IMR-90 (cell line): ENCODE measurements at regions not wholly inside any gene's neighbourhood (a gene's known extent, or its start where the extent isn't known, plus 50 kb on each side); places are given as distances from the start of the nearest gene placed in this dataset.

Source experiments
- ATAC-seq: fragments of 200-7000 bp; cut with Tn5 transposase; 2 replicates; pipeline ENCODE4 v1.9.1; 2020; ENCODE audit warnings: low read depth, mild to moderate bottlenecking, moderate library complexity
- BruUV-seq: library from RNA; stranded (reverse); fragments of 400-500 nt; replicated peaks from 2 replicates; lab custom pipeline; 2021; lab: Mats Ljungman, UMichigan
- CTCF ChIA-PET: fragments of 300-600 bp; formaldehyde crosslinking; extraction: SDS; loops from one replicate; lab custom pipeline; 2021; ENCODE audit warnings: antibody characterized with exemption; lab: Yijun Ruan, JAX
- POLR2A ChIA-PET: fragments of 300-600 bp; sonication (Branson Sonifier 250); formaldehyde crosslinking; loops from one replicate; lab custom pipeline; 2022; ENCODE audit warnings: antibody characterized with exemption; ENCODE audit not compliant: unreplicated experiment; lab: Charles Lee
- DNase-seq: peaks from one replicate; pipeline ENCODE4 v3.0.0; 2013
- H2AFZ ChIP-seq: replicated peaks from 2 replicates; pipeline ENCODE3; 2013; ENCODE audit warnings: low read length, mild to moderate bottlenecking; ENCODE audit not compliant: poor library complexity
- H2AK5ac ChIP-seq: 2 replicates; pipeline ENCODE4 v1.6.1; 2013; ENCODE audit warnings: low read depth, low read length, inconsistent platforms
- H2AK9ac ChIP-seq: replicated peaks from 2 replicates; pipeline ENCODE3; 2013; ENCODE audit warnings: mild to moderate bottlenecking, low read depth, low read length, moderate library complexity; ENCODE audit not compliant: poor library complexity
- H2BK120ac ChIP-seq: 2 replicates; pipeline ENCODE4 v1.6.1; 2013; ENCODE audit warnings: low read depth, low read length, inconsistent platforms
- H2BK15ac ChIP-seq: 3 replicates; pipeline ENCODE4 v1.6.1; 2013; ENCODE audit warnings: low read depth, low read length, inconsistent platforms
- H2BK20ac ChIP-seq: 2 replicates; pipeline ENCODE4 v1.6.1; 2013; ENCODE audit warnings: low read depth, mild to moderate bottlenecking, inconsistent platforms, low read length, moderate library complexity
- H2BK5ac ChIP-seq: 2 replicates; pipeline ENCODE4 v1.6.1; 2013; ENCODE audit warnings: mild to moderate bottlenecking, low read depth, low read length, inconsistent platforms; ENCODE audit not compliant: poor library complexity, severe bottlenecking
- H3K14ac ChIP-seq: replicated peaks from 2 replicates; pipeline ENCODE4 v1.6.1; 2013; ENCODE audit warnings: low read depth, low read length, inconsistent platforms
- H3K18ac ChIP-seq: 2 replicates; pipeline ENCODE4 v1.6.1; 2013; ENCODE audit warnings: low read depth, low read length, control low read depth
- H3K23ac ChIP-seq: 2 replicates; pipeline ENCODE4 v1.6.1; 2013; ENCODE audit warnings: low read depth, low read length, inconsistent platforms
- H3K27ac ChIP-seq: 2 replicates; pipeline ENCODE4 v1.5.1; 2013; ENCODE audit warnings: mild to moderate bottlenecking, control low read depth, low read length; ENCODE audit not compliant: insufficient read depth
- H3K27me3 ChIP-seq: 2 replicates; pipeline ENCODE4 v1.6.1; 2013; ENCODE audit warnings: low read length; ENCODE audit not compliant: control insufficient read depth, insufficient read depth
- H3K36me3 ChIP-seq: 2 replicates; pipeline ENCODE4 v1.6.1; 2013; ENCODE audit warnings: low read length, mixed read lengths; ENCODE audit not compliant: control insufficient read depth, insufficient read depth
- H3K4ac ChIP-seq: 2 replicates; pipeline ENCODE4 v1.6.1; 2013; ENCODE audit warnings: low read depth, low read length, inconsistent platforms
- H3K4me1 ChIP-seq: 2 replicates; pipeline ENCODE4 v1.6.1; 2013; ENCODE audit warnings: low read length, mixed read lengths; ENCODE audit not compliant: control insufficient read depth, insufficient read depth
- H3K4me2 ChIP-seq: 2 replicates; pipeline ENCODE4 v1.6.1; 2013; ENCODE audit warnings: low read depth, mild to moderate bottlenecking, control low read depth, low read length, moderate library complexity
- H3K4me3 ChIP-seq: 2 replicates; pipeline ENCODE4 v1.5.1; 2013; ENCODE audit warnings: low read depth, mild to moderate bottlenecking, control low read depth, low read length, moderate library complexity; ENCODE audit not compliant: insufficient read depth
- H3K56ac ChIP-seq: 2 replicates; pipeline ENCODE4 v1.6.1; 2013; ENCODE audit warnings: low read length, inconsistent platforms; ENCODE audit not compliant: insufficient read depth; ENCODE audit errors: extremely low read depth
- H3K79me1 ChIP-seq, 2 experiments: 2 replicates each; pipeline ENCODE4 v1.6.1; 2013; ENCODE audit warnings: low read length in 2 of 2, inconsistent platforms in 1 of 2, low read depth in 1 of 2
- H3K9ac ChIP-seq: 2 replicates; pipeline ENCODE4 v1.6.1; 2013; ENCODE audit warnings: low read depth, low read length, control low read depth
- H3K9me1 ChIP-seq: 2 replicates; pipeline ENCODE4 v1.6.1; 2013; ENCODE audit warnings: low read length, inconsistent platforms; ENCODE audit not compliant: insufficient read depth
- H3K9me3 ChIP-seq: 2 replicates; pipeline ENCODE4 v1.6.1; 2013; ENCODE audit warnings: low read length; ENCODE audit not compliant: control insufficient read depth, insufficient read depth
- H4K20me1 ChIP-seq: 2 replicates; pipeline ENCODE4 v1.6.1; 2013; ENCODE audit warnings: low read length, inconsistent platforms; ENCODE audit not compliant: insufficient read depth
- H4K5ac ChIP-seq: 2 replicates; pipeline ENCODE4 v1.6.1; 2013; ENCODE audit warnings: mild to moderate bottlenecking, low read depth, low read length, control low read depth
- H4K8ac ChIP-seq, 2 experiments: 2 replicates each; pipeline ENCODE4 v1.6.1; 2013; ENCODE audit warnings: low read depth in 2 of 2, low read length in 2 of 2, control low read depth in 1 of 2, inconsistent platforms in 1 of 2
- H4K91ac ChIP-seq: 2 replicates; pipeline ENCODE4 v1.6.1; 2013; ENCODE audit warnings: low read depth, low read length, inconsistent platforms; ENCODE audit not compliant: insufficient read depth
- BHLHE40 ChIP-seq: fragments of 150-350 bp; IDR thresholded peaks from 2 replicates; pipeline ENCODE4 v1.6.1; 2016; ENCODE audit warnings: mild to moderate bottlenecking, low read depth, low read length
- CEBPB ChIP-seq: IDR thresholded peaks from 2 replicates; pipeline ENCODE4 v1.6.1; 2012; ENCODE audit warnings: low read depth, low read length, improper control_type of control experiment
- CHD1 ChIP-seq: IDR thresholded peaks from 2 replicates; pipeline ENCODE4 v1.6.1; 2012; ENCODE audit warnings: low read depth, low read length, improper control_type of control experiment
- ELK1 ChIP-seq: fragments of 150-350 bp; IDR thresholded peaks from 2 replicates; pipeline ENCODE4 v1.6.1; 2016; ENCODE audit warnings: low read depth, mild to moderate bottlenecking, low read length, moderate library complexity, borderline replicate concordance
- FOS ChIP-seq: fragments of 150-350 bp; IDR thresholded peaks from 2 replicates; pipeline ENCODE4 v1.6.1; 2016; ENCODE audit warnings: low read depth, low read length
- MAFK ChIP-seq: IDR thresholded peaks from 2 replicates; pipeline ENCODE4 v1.6.1; 2012; ENCODE audit warnings: low read depth, low read length, improper control_type of control experiment
- MAZ ChIP-seq: IDR thresholded peaks from 2 replicates; pipeline ENCODE4 v1.6.1; 2012; ENCODE audit warnings: low read depth, mild to moderate bottlenecking, low read length, improper control_type of control experiment, moderate library complexity, borderline replicate concordance
- MXI1 ChIP-seq: IDR thresholded peaks from 2 replicates; pipeline ENCODE4 v1.6.1; 2012; ENCODE audit warnings: low read depth, mild to moderate bottlenecking, low read length, moderate library complexity, borderline replicate concordance
- NFE2L2 ChIP-seq: fragments of 150-350 bp; IDR thresholded peaks from 2 replicates; pipeline ENCODE4 v1.6.1; 2016; ENCODE audit warnings: low read depth, mild to moderate bottlenecking, low read length
- POLR2A ChIP-seq: IDR thresholded peaks from 2 replicates; pipeline ENCODE4 v1.6.1; 2012; ENCODE audit warnings: mild to moderate bottlenecking, low read depth, low read length
- RAD21 ChIP-seq: IDR thresholded peaks from 2 replicates; pipeline ENCODE4 v1.6.1; 2012; ENCODE audit warnings: low read length, improper control_type of control experiment
- RCOR1 ChIP-seq: IDR thresholded peaks from 2 replicates; pipeline ENCODE4 v1.6.1; 2012; ENCODE audit warnings: mild to moderate bottlenecking, low read length, improper control_type of control experiment; ENCODE audit not compliant: insufficient replicate concordance
- RFX5 ChIP-seq: IDR thresholded peaks from 2 replicates; pipeline ENCODE4 v1.8.0; 2012; ENCODE audit warnings: low read depth, mild to moderate bottlenecking, low read length, moderate library complexity
- SMC3 ChIP-seq: fragments of 150-350 bp; IDR thresholded peaks from 2 replicates; pipeline ENCODE4 v1.6.1; 2016; ENCODE audit warnings: low read depth, mild to moderate bottlenecking, antibody characterized with exemption, low read length, moderate library complexity
- WGBS, 2 experiments: methylation state at CpG; one replicate each; pipeline versions ENCODE4 v1.1.5 to v1.1.7; 2013; ENCODE audit warnings: missing lambda C conversion rate in 2 of 2; ENCODE audit not compliant: insufficient read length in 1 of 2; ENCODE audit errors: extremely low coverage in 2 of 2; 5-methylcytosine and 5-hydroxymethylcytosine counted together
- dilution Hi-C: fragments of 300-500 bp; cut with HindIII; formaldehyde crosslinking; loops from one replicate; pipeline ENCODE4 v1.14.3; 2018; ENCODE audit warnings: low sequenced_read_pairs; ENCODE audit not compliant: unreplicated experiment
- in situ Hi-C: fragments of 300-500 bp; cut with MboI; formaldehyde crosslinking; loops from 3 replicates; pipeline ENCODE4 v1.14.3; 2019; ENCODE audit warnings: low sequenced_read_pairs, inconsistent platforms, mixed read lengths
- intact Hi-C: fragments of 100-400 bp; cut with micrococcal nuclease; formaldehyde crosslinking; loops from 2 replicates; pipeline ENCODE4 v1.10.0; 2022
- TF ChIP-seq, protein P1 (sequence below): conservative IDR thresholded peaks from 2 replicates; pipeline ENCODE4 v1.5.1; 2012; ENCODE audit warnings: mild to moderate bottlenecking, low read depth, low read length, improper control_type of control experiment
- TF ChIP-seq, protein P2 (sequence below): fragments of 150-350 bp; IDR thresholded peaks from 2 replicates; pipeline ENCODE4 v1.6.1; 2017; ENCODE audit warnings: mild to moderate bottlenecking, antibody characterized with exemption, low read length, low read depth

DNA sequence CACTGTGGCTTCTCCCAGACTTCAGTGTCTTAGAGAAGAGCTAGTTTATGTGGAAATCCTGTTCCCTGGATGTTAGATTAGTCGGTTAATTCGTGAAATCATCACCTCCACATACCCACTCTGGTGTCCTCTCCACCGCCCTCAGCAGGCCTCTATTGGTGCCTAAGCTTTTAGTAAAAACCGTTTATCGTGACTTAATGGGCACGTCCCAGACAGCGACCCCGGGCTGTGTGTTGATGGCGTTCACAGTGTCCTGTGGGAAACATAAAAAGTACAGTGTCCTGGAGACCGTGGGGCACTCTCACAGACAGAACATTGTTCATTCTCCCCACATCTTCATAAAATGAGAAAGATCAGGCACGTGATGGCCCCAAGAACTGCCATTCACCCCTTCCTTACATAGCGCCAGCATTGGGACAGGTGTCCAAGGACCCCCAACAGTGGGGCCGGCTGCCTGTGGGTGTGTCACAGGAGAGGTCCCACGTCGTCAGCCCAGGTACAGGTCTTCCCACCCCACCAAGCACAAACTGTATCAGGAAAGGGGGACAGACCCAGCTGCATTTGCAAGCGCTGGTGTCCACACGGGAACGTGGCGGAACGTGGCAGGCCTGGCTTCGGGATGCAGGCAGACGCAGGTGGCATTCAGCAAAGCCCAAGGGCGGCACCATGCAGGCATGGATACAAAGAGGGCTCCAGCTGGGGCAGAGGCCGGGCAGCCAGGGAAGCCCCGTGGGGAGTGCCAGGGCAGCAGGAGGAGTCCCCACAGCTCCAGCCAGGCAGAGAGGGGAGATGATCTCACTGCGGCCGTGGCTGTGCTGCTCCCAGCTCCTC lies 237.7 kb downstream of the DLL1 start:
- no peak for TF ChIP-seq MAFK
- no peak for TF ChIP-seq RCOR1
- no peak for TF ChIP-seq CHD1
- no peak for TF ChIP-seq SMC3
- no peak for TF ChIP-seq POLR2A
- TF ChIP-seq FOS: no peak
- no peak for TF ChIP-seq MAZ
- no peak for TF ChIP-seq ELK1
- TF ChIP-seq MXI1: no peak
- no peak for TF ChIP-seq NFE2L2
- no peak for TF ChIP-seq RAD21
- no peak for TF ChIP-seq BHLHE40
- TF ChIP-seq, protein P1, sequence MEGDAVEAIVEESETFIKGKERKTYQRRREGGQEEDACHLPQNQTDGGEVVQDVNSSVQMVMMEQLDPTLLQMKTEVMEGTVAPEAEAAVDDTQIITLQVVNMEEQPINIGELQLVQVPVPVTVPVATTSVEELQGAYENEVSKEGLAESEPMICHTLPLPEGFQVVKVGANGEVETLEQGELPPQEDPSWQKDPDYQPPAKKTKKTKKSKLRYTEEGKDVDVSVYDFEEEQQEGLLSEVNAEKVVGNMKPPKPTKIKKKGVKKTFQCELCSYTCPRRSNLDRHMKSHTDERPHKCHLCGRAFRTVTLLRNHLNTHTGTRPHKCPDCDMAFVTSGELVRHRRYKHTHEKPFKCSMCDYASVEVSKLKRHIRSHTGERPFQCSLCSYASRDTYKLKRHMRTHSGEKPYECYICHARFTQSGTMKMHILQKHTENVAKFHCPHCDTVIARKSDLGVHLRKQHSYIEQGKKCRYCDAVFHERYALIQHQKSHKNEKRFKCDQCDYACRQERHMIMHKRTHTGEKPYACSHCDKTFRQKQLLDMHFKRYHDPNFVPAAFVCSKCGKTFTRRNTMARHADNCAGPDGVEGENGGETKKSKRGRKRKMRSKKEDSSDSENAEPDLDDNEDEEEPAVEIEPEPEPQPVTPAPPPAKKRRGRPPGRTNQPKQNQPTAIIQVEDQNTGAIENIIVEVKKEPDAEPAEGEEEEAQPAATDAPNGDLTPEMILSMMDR: no peak
- TF ChIP-seq RFX5: no peak
- TF ChIP-seq CEBPB: no peak
- TF ChIP-seq, protein P2, sequence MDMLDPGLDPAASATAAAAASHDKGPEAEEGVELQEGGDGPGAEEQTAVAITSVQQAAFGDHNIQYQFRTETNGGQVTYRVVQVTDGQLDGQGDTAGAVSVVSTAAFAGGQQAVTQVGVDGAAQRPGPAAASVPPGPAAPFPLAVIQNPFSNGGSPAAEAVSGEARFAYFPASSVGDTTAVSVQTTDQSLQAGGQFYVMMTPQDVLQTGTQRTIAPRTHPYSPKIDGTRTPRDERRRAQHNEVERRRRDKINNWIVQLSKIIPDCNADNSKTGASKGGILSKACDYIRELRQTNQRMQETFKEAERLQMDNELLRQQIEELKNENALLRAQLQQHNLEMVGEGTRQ: no peak
- ATAC-seq: no peak
- POLR2A ChIA-PET: no interaction called here
- Histone ChIP-seq H3K14ac (no peak overlapping the region), H3K23ac (no peak overlapping the region), H3K27ac (no peak overlapping the region), H3K27me3 (no peaks in the 10 kb centered on the region), H3K9me3 (peaks cover 45% of the 10 kb centered on the region), H3K18ac (no peak overlapping the region), H3K9me1 (no peaks in the 10 kb centered on the region), H2BK15ac (no peak overlapping the region), H4K91ac (no peak overlapping the region), H4K8ac (no peak overlapping the region), H3K36me3 (no peaks in the 10 kb centered on the region), H2AK9ac (no peak overlapping the region), H2AK5ac (no peak overlapping the region), H2BK5ac (no peak overlapping the region), H3K4ac (no peak overlapping the region), H3K4me1 (no peaks in the 10 kb centered on the region; the same call in 1 of the 2 replicates), H3K4me3 (no peak overlapping the region), H2AFZ (no peak overlapping the region), H3K4me2 (no peak overlapping the region), H3K9ac (no peak overlapping the region), H4K5ac (no peak overlapping the region), H3K79me1 (no peaks in the 10 kb centered on the region), H2BK20ac (no peak overlapping the region), H2BK120ac (no peak overlapping the region), H3K56ac (no peak overlapping the region), H4K20me1 (no peaks in the 10 kb centered on the region)
- dilution Hi-C loops (no loop called here), in situ Hi-C loops (no loop called here), intact Hi-C loops (no loop called here)
- BruUV-seq: no TSS peak
- CTCF ChIA-PET: no interaction called here
- WGBS, 2 experiments: 87% methylated on average over 9 of the region's 27 CpGs; no CpG with 5 or more reads in 1 of the 2 experiments
- DNase-seq: no peak
